HFFc6 (cell line): ENCODE measurements at regions not wholly inside any gene's neighbourhood (a gene's known extent, or its start where the extent isn't known, plus 50 kb on each side); places are given as distances from the start of the nearest gene placed in this dataset.

Experiments
- DNase-seq: peaks from one replicate; pipeline ENCODE4 v3.0.0-alpha.2; 2018
- H3K27ac Mint-ChIP-seq: 2 replicates; pipeline ENCODE4 v1.8.0; 2020; ENCODE audit warnings: mild to moderate bottlenecking, mixed read lengths
- H3K27me3 Mint-ChIP-seq: 2 replicates; pipeline ENCODE4 v1.8.0; 2021; ENCODE audit warnings: mild to moderate bottlenecking, moderate library complexity, mixed read lengths; ENCODE audit not compliant: insufficient read depth
- H3K36me3 Mint-ChIP-seq: 2 replicates; pipeline ENCODE4 v1.8.0; 2021; ENCODE audit warnings: low read depth, mixed read lengths
- H3K4me1 Mint-ChIP-seq: 2 replicates; pipeline ENCODE4 v1.8.0; 2020; ENCODE audit warnings: low read depth, mixed read lengths
- H3K4me3 Mint-ChIP-seq: 2 replicates; pipeline ENCODE4 v1.8.0; 2020; ENCODE audit warnings: mild to moderate bottlenecking, moderate library complexity, mixed read lengths
- H3K9me3 Mint-ChIP-seq: 2 replicates; pipeline ENCODE4 v1.8.0; 2020; ENCODE audit warnings: mild to moderate bottlenecking, mixed read lengths
- TF ChIP-seq, protein P1 (sequence below): fragments of 200-600 bp; sonication (generic); IDR thresholded peaks from 2 replicates; pipeline ENCODE4 v1.5.0; 2021; ENCODE audit warnings: antibody characterized with exemption, mild to moderate bottlenecking

DNA sequence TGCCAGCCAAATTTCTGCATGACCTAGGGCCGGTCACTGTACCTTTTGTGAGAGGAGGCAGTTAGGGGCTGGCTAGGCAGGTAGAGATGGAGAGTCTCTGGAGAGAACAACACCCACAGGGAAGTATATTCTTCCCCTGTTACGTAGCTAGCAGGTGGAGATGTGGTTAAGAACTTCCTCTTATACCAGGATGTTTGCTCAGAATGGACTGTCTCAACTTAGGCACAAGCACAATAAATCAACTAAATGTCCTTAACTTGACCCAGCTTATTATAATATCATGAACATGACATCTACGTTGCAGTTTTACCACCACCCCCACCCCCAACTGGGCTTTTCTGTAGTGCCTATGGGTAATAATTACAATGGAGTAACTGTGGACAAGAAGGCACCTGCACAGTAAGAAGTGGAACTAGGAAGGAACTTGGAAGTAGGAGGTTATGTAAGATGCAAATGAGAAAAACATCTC lies 60.7 kb upstream of the MPEG1 start:
- Mint-ChIP-seq H3K27me3 (peaks cover 4% of the 10 kb centered on the region), H3K36me3 (no peaks in the 10 kb centered on the region), H3K4me1 (no peaks in the 10 kb centered on the region), H3K27ac (no peak overlapping the region), H3K9me3 (no peaks in the 10 kb centered on the region; the same call in 1 of the 2 replicates), H3K4me3 (no peak overlapping the region)
- TF ChIP-seq, protein P1, sequence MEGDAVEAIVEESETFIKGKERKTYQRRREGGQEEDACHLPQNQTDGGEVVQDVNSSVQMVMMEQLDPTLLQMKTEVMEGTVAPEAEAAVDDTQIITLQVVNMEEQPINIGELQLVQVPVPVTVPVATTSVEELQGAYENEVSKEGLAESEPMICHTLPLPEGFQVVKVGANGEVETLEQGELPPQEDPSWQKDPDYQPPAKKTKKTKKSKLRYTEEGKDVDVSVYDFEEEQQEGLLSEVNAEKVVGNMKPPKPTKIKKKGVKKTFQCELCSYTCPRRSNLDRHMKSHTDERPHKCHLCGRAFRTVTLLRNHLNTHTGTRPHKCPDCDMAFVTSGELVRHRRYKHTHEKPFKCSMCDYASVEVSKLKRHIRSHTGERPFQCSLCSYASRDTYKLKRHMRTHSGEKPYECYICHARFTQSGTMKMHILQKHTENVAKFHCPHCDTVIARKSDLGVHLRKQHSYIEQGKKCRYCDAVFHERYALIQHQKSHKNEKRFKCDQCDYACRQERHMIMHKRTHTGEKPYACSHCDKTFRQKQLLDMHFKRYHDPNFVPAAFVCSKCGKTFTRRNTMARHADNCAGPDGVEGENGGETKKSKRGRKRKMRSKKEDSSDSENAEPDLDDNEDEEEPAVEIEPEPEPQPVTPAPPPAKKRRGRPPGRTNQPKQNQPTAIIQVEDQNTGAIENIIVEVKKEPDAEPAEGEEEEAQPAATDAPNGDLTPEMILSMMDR, result no peak
- DNase-seq, result no peak

DNA sequence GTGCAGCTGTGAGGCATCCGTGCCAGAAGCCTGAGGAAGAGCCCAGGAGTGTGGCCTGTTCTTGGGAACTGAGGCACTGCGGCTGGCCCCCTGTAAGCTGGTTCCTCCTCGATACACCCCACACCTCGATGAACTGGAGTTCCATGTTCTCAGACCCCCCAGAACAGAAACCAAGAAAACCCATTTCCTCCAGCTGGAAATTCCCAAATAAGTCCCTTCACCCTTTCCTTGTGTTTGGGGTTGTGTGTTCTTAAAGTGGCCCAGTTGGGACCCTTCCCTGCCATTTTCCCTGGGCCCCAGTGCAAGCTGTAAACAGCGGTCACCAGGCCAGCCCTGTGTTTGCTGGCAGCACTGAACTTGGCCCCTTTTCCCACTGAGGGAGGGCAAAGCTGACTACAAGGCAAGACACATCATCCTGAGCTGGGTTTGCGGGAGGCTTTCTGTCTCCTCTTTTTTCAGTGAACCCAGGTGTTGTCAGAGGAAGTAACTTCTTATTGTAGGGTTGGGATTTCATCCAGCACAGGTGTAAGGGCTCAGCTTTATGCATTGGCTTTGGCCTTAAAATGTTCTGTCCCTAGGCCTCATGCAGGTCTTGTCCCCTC lies 60.1 kb upstream of the MPEG1 start:
- no peak overlapping the region for H3K27ac Mint-ChIP-seq

DNA sequence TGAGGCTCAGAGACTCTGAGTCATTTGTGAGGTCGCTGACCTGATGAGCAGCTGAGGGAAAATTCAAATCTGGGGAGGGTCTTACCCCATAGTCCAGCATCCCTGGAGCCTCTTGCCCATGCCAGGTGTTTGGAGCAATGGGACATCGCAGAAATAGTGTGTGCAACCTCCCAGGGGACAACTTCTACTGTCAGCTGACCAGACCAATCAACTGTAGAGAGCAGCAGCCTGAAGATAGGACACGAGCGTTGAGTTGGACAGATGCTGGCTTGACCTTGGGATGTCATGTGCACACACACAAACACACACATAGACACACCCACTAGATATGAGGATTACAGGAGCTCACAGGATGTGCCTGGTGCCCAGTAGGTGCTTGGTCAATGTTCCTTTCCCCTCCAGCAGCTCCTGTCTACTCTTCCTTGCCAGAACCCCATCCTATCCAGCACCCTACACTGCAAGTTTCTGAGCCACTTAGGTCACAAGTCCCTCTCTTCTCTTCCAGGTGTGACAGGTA lies 59.1 kb upstream of the MPEG1 start:
- H3K27me3 Mint-ChIP-seq, result peaks cover 3% of the 10 kb centered on the region
- H3K27ac Mint-ChIP-seq, result no peak overlapping the region
- no peaks in the 10 kb centered on the region for H3K4me1 Mint-ChIP-seq

More for the DNA sequence above, 60.1 kb upstream of the MPEG1 start:
- H3K27me3 Mint-ChIP-seq, result peaks cover 3% of the 10 kb centered on the region
- TF ChIP-seq, protein P1, result no peak
- no peaks in the 10 kb centered on the region for H3K36me3 Mint-ChIP-seq
- H3K9me3 Mint-ChIP-seq, result no peaks in the 10 kb centered on the region; the same call in 1 of the 2 replicates
- H3K4me1 Mint-ChIP-seq, result no peaks in the 10 kb centered on the region
- DNase-seq, result no peak
- H3K4me3 Mint-ChIP-seq, result no peak overlapping the region

DNA sequence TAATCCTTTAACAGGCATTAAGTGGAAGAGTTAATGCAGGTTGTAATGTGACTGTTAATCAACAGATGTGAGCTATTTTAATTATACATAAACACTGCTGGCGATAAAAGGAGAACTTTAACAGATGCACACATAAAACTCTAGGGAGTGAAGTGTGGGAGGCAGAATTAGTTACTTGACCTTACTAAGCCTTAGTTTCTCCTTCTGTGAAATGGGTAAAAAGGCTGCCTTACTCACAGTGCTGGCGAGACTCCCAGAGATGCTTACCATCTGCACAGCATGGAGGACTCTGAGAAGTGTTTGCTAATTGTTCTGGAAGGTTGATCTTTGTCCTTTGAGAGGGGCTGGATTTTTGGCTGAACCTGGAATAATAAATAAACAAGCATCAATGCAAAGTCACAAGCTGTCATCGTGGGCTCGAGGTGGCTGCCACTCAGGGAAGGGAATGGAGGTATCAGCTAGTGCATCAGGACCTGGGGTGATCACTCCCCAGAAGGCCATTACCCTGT lies 58.6 kb upstream of the MPEG1 start:
- DNase-seq, result no peak
- Mint-ChIP-seq H3K4me3 (no peak overlapping the region), H3K9me3 (no peaks in the 10 kb centered on the region), H3K36me3 (no peaks in the 10 kb centered on the region), H3K27me3 (peaks cover 3% of the 10 kb centered on the region), H3K4me1 (no peaks in the 10 kb centered on the region), H3K27ac (no peak overlapping the region)
- TF ChIP-seq, protein P1, result no peak

More for the DNA sequence above, 59.1 kb upstream of the MPEG1 start:
- Mint-ChIP-seq H3K9me3 (no peaks in the 10 kb centered on the region), H3K4me3 (no peak overlapping the region), H3K36me3 (no peaks in the 10 kb centered on the region)
- no peak for DNase-seq
- TF ChIP-seq, protein P1, result no peak

DNA sequence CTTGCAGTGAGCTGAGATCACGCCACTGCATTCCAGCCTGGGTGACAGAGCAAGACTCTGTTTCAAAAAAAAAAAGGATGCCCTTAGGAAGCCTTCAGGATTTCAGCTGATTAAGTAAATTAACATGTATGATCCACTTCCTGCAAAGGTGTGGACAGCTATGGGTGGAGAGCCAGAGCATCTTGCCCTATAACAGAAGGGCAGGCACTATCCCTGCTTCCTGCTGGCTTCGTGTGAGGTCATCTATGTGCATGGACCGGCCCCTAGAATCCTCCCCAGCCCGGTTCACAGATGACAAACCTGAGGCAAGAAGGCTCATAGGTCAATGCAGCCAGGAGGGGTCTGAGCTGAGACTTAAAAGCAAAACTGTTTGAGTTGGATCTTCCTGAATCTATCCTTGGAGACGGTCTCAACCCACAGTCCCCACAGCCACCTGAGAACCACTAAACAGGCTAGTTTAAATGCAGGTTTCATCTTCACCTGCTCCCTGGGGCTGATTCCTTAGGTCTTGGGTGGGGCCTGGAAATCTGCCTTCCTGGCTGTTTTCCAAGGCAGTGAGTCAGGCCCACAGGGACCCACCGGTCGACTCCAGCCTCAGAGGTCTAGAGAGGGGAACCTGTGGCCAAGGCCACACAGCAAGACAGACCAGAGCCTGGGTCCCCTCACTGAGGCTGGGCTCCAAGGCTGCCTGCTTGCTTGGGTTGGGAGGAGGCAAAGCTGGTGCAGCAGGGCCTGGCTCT lies 55.2 kb upstream of the MPEG1 start:
- no peaks in the 10 kb centered on the region for H3K36me3 Mint-ChIP-seq
- no peak for DNase-seq
- no peak overlapping the region for H3K27ac Mint-ChIP-seq
- TF ChIP-seq, protein P1, result no peak
- no peak overlapping the region for H3K4me3 Mint-ChIP-seq
- no peaks in the 10 kb centered on the region for H3K9me3 Mint-ChIP-seq
- H3K4me1 Mint-ChIP-seq, result no peaks in the 10 kb centered on the region
- H3K27me3 Mint-ChIP-seq, result peaks cover 4% of the 10 kb centered on the region
